Mesendoderm (in vitro differentiated cells): ENCODE measurements at regions not wholly inside any gene's neighbourhood (a gene's known extent, or its start where the extent isn't known, plus 50 kb on each side); places are given as distances from the start of the nearest gene placed in this dataset.

ENCODE experiments used
- DNase-seq: peaks from one replicate; pipeline ENCODE4 v3.0.0; 2013
- H2AK5ac ChIP-seq: 2 replicates; pipeline ENCODE4 v1.6.1; 2013; ENCODE audit warnings: low read length, inconsistent platforms
- H2BK120ac ChIP-seq: 2 replicates; pipeline ENCODE4 v1.6.1; 2013; ENCODE audit warnings: low read depth, mild to moderate bottlenecking, low read length, moderate library complexity, mixed read lengths
- H2BK15ac ChIP-seq: replicated peaks from 2 replicates; pipeline ENCODE4 v1.6.1; 2013; ENCODE audit warnings: low read depth, mild to moderate bottlenecking, moderate library complexity
- H2BK5ac ChIP-seq: 2 replicates; pipeline ENCODE4 v1.6.1; 2013; ENCODE audit warnings: low read length, inconsistent platforms
- H3K18ac ChIP-seq: 2 replicates; pipeline ENCODE4 v1.6.1; 2013; ENCODE audit warnings: mild to moderate bottlenecking, low read length, mixed read lengths
- H3K23ac ChIP-seq: one replicate; pipeline ENCODE4 v1.6.1; 2013; ENCODE audit warnings: low read length
- H3K27ac ChIP-seq: 2 replicates; pipeline ENCODE4 v1.5.1; 2013; ENCODE audit warnings: low read depth, mild to moderate bottlenecking, inconsistent platforms, low read length, moderate library complexity
- H3K27me3 ChIP-seq: 2 replicates; pipeline ENCODE4 v1.6.1; 2013; ENCODE audit warnings: low read length, control low read depth, mild to moderate bottlenecking, inconsistent platforms; ENCODE audit not compliant: insufficient read depth, poor library complexity
- H3K36me3 ChIP-seq: 2 replicates; pipeline ENCODE4 v1.6.1; 2013; ENCODE audit warnings: low read length, inconsistent platforms; ENCODE audit not compliant: control insufficient read depth, insufficient read depth
- H3K4ac ChIP-seq: one replicate; pipeline ENCODE4 v1.6.1; 2013; ENCODE audit warnings: low read depth, mild to moderate bottlenecking, low read length, moderate library complexity
- H3K4me1 ChIP-seq: 2 replicates; pipeline ENCODE4 v1.6.1; 2013; ENCODE audit warnings: low read depth, low read length, inconsistent platforms; ENCODE audit not compliant: control insufficient read depth
- H3K4me2 ChIP-seq: 2 replicates; pipeline ENCODE4 v1.6.1; 2013; ENCODE audit warnings: low read length
- H3K4me3 ChIP-seq: 2 replicates; pipeline ENCODE4 v1.5.1; 2013; ENCODE audit warnings: mild to moderate bottlenecking, low read length
- H3K56ac ChIP-seq: one replicate; pipeline ENCODE4 v1.6.1; 2013; ENCODE audit warnings: low read length
- H3K79me1 ChIP-seq: 2 replicates; pipeline ENCODE4 v1.6.1; 2013; ENCODE audit warnings: low read length, inconsistent platforms
- H3K79me2 ChIP-seq: 2 replicates; pipeline ENCODE4 v1.6.1; 2013; ENCODE audit warnings: mild to moderate bottlenecking, low read length; ENCODE audit not compliant: control insufficient read depth, insufficient read depth
- H3K9ac ChIP-seq: 2 replicates; pipeline ENCODE4 v1.6.1; 2013; ENCODE audit warnings: low read length, inconsistent platforms
- H4K5ac ChIP-seq: one replicate; pipeline ENCODE4 v1.6.1; 2013; ENCODE audit warnings: low read length
- H4K8ac ChIP-seq: one replicate; pipeline ENCODE4 v1.6.1; 2013; ENCODE audit warnings: low read depth, mild to moderate bottlenecking, control low read depth, low read length, moderate library complexity
- WGBS: extraction: QIAGEN DNeasy Blood & Tissue Kit; methylation state at CpG from one replicate; pipeline ENCODE4 v1.1.7; 2013; ENCODE audit warnings: low lambda C conversion rate, missing lambda C conversion rate; ENCODE audit not compliant: insufficient coverage; ENCODE audit errors: extremely low coverage; 5-methylcytosine and 5-hydroxymethylcytosine counted together

DNA sequence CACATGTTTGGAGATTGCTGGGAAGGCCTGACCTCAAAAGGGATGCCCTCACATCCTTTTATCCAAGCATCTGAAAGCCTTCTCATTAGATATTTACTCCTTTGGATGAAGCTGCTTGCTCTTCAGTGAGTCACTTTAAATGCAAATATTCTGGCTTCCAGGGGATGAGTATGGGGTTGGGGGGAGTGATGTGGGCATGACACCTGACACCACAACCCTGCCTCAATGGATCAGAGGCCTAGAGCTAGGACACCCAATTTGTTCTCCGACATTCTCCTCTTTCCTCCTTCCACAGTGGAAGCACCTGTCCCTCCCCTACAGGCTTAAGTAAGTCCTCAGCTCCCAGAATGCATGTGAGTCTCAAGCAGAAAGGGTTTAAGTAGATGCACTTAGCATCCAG, 238.3 kb downstream of the OMA1 start:
- DNase-seq = peak; percentile 28
- Histone ChIP-seq H3K4me1 (peaks cover 6% of the 10 kb centered on the region), H3K27me3 (no peaks in the 10 kb centered on the region), H3K4me2 (no peak overlapping the region), H3K9ac (no peak overlapping the region), H4K5ac (no peak overlapping the region), H2BK5ac (no peak overlapping the region), H3K4me3 (no peak overlapping the region), H3K18ac (no peak overlapping the region), H3K27ac (no peak overlapping the region), H3K79me1 (no peaks in the 10 kb centered on the region), H3K4ac (no peak overlapping the region), H3K23ac (no peak overlapping the region), H3K56ac (no peak overlapping the region), H4K8ac (no peak overlapping the region), H3K36me3 (no peaks in the 10 kb centered on the region), H2BK120ac (no peak overlapping the region), H3K79me2 (no peaks in the 10 kb centered on the region), H2BK15ac (no peak overlapping the region), H2AK5ac (no peak overlapping the region)
- no CpG with 5 or more reads among the region's 1 CpG for WGBS

GRCh38 chr1:58307431-58307830, 239.1 kb downstream of the OMA1 start:
- Histone ChIP-seq H3K27me3 (no peaks in the 10 kb centered on the region), H2BK15ac (no peak overlapping the region), H3K36me3 (no peaks in the 10 kb centered on the region), H2BK5ac (no peak overlapping the region), H3K79me1 (no peaks in the 10 kb centered on the region), H3K79me2 (no peaks in the 10 kb centered on the region), H3K4me3 (no peak overlapping the region), H4K5ac (no peak overlapping the region), H3K4me1 (peaks cover 6% of the 10 kb centered on the region), H2AK5ac (no peak overlapping the region), H3K18ac (no peak overlapping the region), H4K8ac (no peak overlapping the region), H3K4ac (no peak overlapping the region), H3K23ac (no peak overlapping the region), H3K56ac (no peak overlapping the region), H3K27ac (no peak overlapping the region), H2BK120ac (no peak overlapping the region), H3K9ac (no peak overlapping the region), H3K4me2 (no peak overlapping the region)
- DNase-seq = no peak
- WGBS = no CpG with 5 or more reads among the region's 1 CpG

GRCh38 chr1:58305622-58306021, 240.9 kb downstream of the OMA1 start:
- no CpG with 5 or more reads among the region's 1 CpG for WGBS
- Histone ChIP-seq H4K5ac (no peak overlapping the region), H2BK120ac (no peak overlapping the region), H3K4me2 (no peak overlapping the region), H3K4me3 (no peak overlapping the region), H3K9ac (no peak overlapping the region), H4K8ac (no peak overlapping the region), H3K4ac (no peak overlapping the region), H2BK5ac (no peak overlapping the region), H2AK5ac (no peak overlapping the region), H3K23ac (no peak overlapping the region), H3K4me1 (no peaks in the 10 kb centered on the region), H2BK15ac (no peak overlapping the region), H3K27me3 (no peaks in the 10 kb centered on the region), H3K56ac (no peak overlapping the region), H3K36me3 (no peaks in the 10 kb centered on the region), H3K79me1 (no peaks in the 10 kb centered on the region), H3K79me2 (no peaks in the 10 kb centered on the region), H3K27ac (no peak overlapping the region), H3K18ac (no peak overlapping the region)
- no peak for DNase-seq

DNA sequence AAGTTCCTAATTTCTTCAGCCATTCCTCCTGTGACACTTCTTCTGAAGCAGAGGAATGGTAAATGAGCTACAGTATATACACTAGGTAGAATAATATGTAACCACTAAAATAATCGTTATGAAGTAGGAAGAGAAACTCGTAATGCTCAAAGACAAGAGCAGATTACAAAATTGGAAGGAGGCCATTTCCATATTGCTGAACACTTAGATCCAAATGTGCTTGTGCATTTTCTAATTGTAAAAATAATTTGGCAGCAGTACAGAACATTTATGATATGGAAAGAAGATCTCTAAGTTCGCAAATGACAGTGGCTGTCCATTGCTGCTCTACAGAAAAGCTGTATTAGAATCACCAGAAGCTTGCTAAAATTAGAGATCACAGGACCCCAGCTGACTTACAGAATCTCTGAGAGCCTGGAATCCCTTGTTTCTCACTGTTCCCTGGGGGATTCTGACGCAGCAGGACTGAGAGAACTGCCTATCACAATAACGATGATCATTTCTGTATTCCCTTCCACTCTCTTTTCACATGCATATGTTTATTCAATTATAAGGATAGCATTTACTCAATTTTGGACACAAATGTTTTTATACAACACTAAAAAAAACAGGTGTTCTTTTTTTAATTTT, 242.1 kb downstream of the OMA1 start:
- H3K23ac ChIP-seq = no peak overlapping the region
- WGBS = no CpG with 5 or more reads among the region's 5 CpGs
- H3K4me1 ChIP-seq = no peaks in the 10 kb centered on the region
- H2BK5ac ChIP-seq = no peak overlapping the region
- no peak overlapping the region for H3K9ac ChIP-seq
- no peak overlapping the region for H4K5ac ChIP-seq
- H3K4ac ChIP-seq = no peak overlapping the region
- no peak overlapping the region for H2AK5ac ChIP-seq
- H3K79me2 ChIP-seq = no peaks in the 10 kb centered on the region
- no peak overlapping the region for H3K27ac ChIP-seq
- H3K56ac ChIP-seq = no peak overlapping the region
- H2BK15ac ChIP-seq = no peak overlapping the region
- no peak overlapping the region for H3K18ac ChIP-seq
- no peak for DNase-seq
- H4K8ac ChIP-seq = no peak overlapping the region
- H3K36me3 ChIP-seq = no peaks in the 10 kb centered on the region
- no peak overlapping the region for H3K4me3 ChIP-seq
- no peaks in the 10 kb centered on the region for H3K79me1 ChIP-seq
- H3K4me2 ChIP-seq = no peak overlapping the region
- no peaks in the 10 kb centered on the region for H3K27me3 ChIP-seq
- no peak overlapping the region for H2BK120ac ChIP-seq

DNA sequence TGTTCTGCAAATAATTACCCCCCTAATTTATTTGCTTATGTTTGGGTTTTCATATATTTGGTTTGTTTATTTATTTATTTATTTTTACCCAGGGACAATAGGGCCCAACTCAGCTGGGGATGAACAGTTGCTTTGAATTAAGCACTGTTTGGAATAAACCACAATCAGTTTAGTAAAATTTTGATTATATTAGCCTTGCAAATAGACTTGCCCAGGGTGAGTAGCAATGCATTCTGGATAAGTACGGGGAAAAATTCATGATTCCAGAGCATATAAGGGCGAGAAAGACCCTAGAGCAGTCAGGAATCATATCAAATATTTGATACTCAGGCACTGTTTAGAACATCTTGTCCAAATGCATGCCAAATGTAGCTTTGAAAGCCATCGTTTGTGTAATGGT, 242.7 kb downstream of the OMA1 start:
- Histone ChIP-seq H2AK5ac (no peak overlapping the region), H3K36me3 (no peaks in the 10 kb centered on the region), H4K5ac (no peak overlapping the region), H3K4ac (no peak overlapping the region), H3K79me1 (no peaks in the 10 kb centered on the region), H3K27me3 (no peaks in the 10 kb centered on the region), H3K23ac (no peak overlapping the region), H4K8ac (no peak overlapping the region), H3K9ac (no peak overlapping the region), H2BK15ac (no peak overlapping the region), H3K4me1 (no peaks in the 10 kb centered on the region), H3K27ac (no peak overlapping the region), H3K4me2 (no peak overlapping the region), H3K4me3 (no peak overlapping the region), H3K18ac (no peak overlapping the region), H2BK120ac (no peak overlapping the region), H2BK5ac (no peak overlapping the region), H3K79me2 (no peaks in the 10 kb centered on the region), H3K56ac (no peak overlapping the region)
- no CpG with 5 or more reads among the region's 3 CpGs for WGBS
- no peak for DNase-seq

DNA sequence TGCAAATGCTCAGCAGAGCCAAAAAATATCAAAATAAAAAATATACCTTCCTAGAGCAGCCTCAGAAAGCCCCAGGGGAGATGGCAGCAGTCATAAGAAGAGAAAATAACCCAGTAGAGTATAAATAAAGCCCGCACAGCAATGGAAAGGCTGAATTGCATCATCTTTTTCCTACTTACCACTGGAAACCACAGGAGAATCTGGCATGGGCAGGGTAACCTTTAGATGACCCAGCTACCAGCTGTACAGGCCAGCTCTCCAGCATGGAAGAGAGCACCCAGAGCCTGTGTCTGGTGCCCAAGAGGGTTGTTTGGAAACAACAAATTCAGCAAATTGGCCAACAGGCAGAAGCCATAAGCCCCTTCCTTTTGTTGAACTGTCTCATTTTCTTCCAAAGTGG, 253.1 kb downstream of the OMA1 start:
- no CpG with 5 or more reads among the region's 1 CpG for WGBS
- Histone ChIP-seq H3K79me1 (no peaks in the 10 kb centered on the region), H3K36me3 (no peaks in the 10 kb centered on the region), H3K4me2 (no peak overlapping the region), H3K79me2 (no peaks in the 10 kb centered on the region), H4K5ac (no peak overlapping the region), H3K9ac (no peak overlapping the region), H2BK15ac (no peak overlapping the region), H2BK5ac (no peak overlapping the region), H4K8ac (no peak overlapping the region), H2AK5ac (no peak overlapping the region), H3K18ac (no peak overlapping the region), H3K4me1 (no peaks in the 10 kb centered on the region), H3K4me3 (no peak overlapping the region), H3K23ac (no peak overlapping the region), H2BK120ac (no peak overlapping the region), H3K27me3 (no peaks in the 10 kb centered on the region), H3K27ac (no peak overlapping the region), H3K56ac (no peak overlapping the region), H3K4ac (no peak overlapping the region)
- no peak for DNase-seq
